Gastroesophageal sphincter (tissue), 3 donors: ENCODE measurements at regions not wholly inside any gene's neighbourhood (a gene's known extent, or its start where the extent isn't known, plus 50 kb on each side); places are given as distances from the start of the nearest gene placed in this dataset.

Experiments
- EP300 ChIP-seq: sonication (generic); formaldehyde crosslinking; IDR thresholded peaks from one replicate; pipeline ENCODE4 v1.6.1; 2017; ENCODE audit warnings: antibody characterized with exemption, mild to moderate bottlenecking
- POLR2AphosphoS5 ChIP-seq: sonication (generic); formaldehyde crosslinking; IDR thresholded peaks from one replicate; pipeline ENCODE4 v1.6.1; 2017; ENCODE audit warnings: antibody characterized with exemption
- TF ChIP-seq, protein P1 (sequence below), 4 experiments: fragments of 200-600 bp in 2 of 4; fragments of 450-650 bp in 2 of 4; sonication (generic) in 1 of 4; IDR thresholded peaks; one replicate each; pipeline ENCODE4 v1.5.1; 2017 to 2019; ENCODE audit warnings: antibody characterized with exemption in 4 of 4, mild to moderate bottlenecking in 2 of 4, moderate library complexity in 2 of 4

DNA sequence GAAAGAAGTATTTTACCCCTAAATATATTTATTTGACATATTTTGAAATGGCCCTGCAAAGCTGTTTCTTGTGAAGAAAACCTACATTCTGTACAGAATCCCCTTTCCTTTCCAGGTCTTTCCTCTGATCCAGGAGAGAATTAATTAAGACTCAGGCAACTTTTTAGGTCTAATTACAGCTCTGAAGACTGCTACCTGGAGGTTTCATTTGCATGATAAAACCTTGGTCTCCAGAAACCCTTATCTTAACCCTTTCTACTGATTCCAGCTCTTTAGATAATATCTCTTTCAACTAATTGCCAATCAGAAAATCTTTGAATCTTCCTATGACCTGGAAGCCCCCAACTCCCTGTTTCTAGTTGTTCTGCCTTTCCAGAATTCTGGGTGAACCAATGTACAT, 224.0 kb downstream of the FAM47A start:
- TF ChIP-seq, protein P1, sequence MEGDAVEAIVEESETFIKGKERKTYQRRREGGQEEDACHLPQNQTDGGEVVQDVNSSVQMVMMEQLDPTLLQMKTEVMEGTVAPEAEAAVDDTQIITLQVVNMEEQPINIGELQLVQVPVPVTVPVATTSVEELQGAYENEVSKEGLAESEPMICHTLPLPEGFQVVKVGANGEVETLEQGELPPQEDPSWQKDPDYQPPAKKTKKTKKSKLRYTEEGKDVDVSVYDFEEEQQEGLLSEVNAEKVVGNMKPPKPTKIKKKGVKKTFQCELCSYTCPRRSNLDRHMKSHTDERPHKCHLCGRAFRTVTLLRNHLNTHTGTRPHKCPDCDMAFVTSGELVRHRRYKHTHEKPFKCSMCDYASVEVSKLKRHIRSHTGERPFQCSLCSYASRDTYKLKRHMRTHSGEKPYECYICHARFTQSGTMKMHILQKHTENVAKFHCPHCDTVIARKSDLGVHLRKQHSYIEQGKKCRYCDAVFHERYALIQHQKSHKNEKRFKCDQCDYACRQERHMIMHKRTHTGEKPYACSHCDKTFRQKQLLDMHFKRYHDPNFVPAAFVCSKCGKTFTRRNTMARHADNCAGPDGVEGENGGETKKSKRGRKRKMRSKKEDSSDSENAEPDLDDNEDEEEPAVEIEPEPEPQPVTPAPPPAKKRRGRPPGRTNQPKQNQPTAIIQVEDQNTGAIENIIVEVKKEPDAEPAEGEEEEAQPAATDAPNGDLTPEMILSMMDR (IDR thresholded peaks at IDR 0.05): no peak
- TF ChIP-seq POLR2AphosphoS5 (no peak), EP300 (no peak)
